Anterior cingulate cortex (tissue), 58 donors: ENCODE measurements at regions not wholly inside any gene's neighbourhood (a gene's known extent, or its start where the extent isn't known, plus 50 kb on each side); places are given as distances from the start of the nearest gene placed in this dataset.

Source experiments
- DNase-seq, 58 donors: peaks; one replicate each; lab custom pipeline; 2025; lab: John Stamatoyannopoulos, UW

DNA sequence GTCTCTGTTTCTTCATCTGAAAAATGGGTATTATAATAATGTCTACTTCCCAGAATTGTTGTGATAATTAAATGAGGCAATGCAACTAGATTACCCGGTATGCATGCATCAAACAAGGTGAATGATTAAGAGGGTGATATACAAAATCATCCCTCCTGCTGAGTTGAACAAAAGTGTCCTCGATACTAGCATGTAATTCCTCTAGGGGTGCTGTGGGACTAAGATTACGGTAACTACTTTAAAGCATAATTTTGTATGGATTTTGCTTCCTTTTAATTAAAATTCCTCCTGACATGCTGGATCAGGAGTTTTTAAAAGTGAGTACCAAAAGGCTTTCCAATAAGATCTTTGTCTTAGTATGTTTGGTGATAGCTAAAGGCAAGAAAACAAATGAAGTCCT lies 98.7 kb upstream of the PRMT6 start:
- no peak for DNase-seq

DNA sequence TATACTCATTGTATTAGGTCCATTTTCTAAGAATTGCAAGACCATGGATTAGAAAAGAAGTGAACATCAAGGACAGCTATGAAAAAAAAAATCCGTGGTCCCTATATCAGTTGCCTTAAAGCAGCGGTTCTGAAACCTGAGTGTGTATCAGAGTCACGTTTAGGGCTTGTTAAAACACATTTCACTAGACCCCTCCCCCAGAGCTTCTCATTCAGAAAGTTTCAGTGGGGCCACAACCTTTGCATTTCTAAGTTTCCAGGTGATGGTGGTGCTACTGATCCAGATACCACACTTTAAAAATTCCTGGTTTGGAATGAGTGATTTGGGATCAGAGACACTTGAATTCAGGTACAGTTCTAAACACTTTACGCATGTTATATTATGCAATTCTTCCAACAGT lies 96.1 kb upstream of the PRMT6 start:
- no peak for DNase-seq

DNA sequence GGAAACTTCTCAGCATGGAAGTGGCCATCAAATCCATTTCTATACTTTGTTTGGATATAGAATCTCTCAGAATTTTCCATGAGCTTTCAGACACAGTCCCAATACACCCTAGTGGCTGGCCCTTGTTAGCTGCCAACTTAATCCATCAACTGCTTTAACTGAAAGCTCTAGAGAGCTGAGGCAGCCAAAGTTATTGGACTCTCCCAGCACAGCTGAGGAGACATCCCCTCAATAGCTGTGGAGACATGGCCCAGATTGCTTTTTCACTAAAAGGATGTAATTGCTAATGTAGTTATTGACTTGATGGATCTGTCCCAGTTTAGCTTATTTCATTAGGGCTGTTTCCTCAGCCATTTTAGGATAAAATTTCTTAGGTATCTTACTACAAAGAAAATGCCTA lies 94.8 kb upstream of the PRMT6 start:
- DNase-seq, result no peak

GRCh38 chr1:106962591-106962990 lies 93.9 kb upstream of the PRMT6 start:
- no peak for DNase-seq

- peak in 1 of 58 donors; percentile 1 for DNase-seq
Observed at GRCh38 chr1:106964495-106964894, 92.0 kb upstream of the PRMT6 start.

GRCh38 chr1:106968644-106969043 lies 87.8 kb upstream of the PRMT6 start:
- no peak for DNase-seq

- DNase-seq, result no peak
Observed at GRCh38 chr1:106969731-106970130, 86.7 kb upstream of the PRMT6 start.

GRCh38 chr1:106972074-106972473 lies 84.4 kb upstream of the PRMT6 start:
- no peak for DNase-seq

GRCh38 chr1:106975944-106976343 lies 80.5 kb upstream of the PRMT6 start:
- DNase-seq, result no peak

DNA sequence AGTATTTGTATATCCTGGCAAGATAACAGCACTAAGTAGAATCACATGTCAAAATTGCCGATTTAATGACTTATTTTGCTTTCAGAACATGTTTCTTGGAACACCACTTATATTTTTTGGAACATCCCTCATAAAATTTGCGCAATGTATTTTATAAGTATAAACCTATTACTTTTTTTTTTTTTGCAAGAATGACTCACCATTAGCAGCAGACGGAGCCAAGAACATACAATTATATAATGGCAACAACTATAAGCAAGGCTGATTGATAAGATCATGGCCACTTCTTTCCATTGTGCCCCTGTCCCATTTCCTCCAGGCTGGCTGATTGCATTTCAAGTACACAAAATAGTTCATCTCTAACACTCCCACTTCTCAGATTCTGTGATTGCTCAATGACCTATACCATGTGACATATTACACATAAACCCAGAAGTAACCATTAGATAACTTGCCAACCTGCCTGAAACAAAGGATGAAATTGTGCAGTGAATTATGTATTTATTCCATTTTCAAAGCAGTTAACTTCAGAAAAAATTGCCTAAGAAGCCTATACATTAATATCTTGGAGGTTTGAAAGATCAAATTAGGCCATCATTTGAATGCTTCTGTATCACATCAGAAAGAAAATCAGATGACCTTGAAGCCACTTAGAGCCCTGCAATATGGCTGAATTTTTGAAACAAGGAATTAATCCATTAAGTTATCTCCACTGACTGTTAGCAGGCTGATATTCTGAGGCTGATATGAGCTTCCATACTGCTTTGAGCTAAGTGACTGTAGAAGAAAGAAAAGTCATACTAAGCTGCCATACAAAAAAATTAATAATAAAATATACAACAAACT lies 77.8 kb upstream of the PRMT6 start:
- no peak for DNase-seq

DNA sequence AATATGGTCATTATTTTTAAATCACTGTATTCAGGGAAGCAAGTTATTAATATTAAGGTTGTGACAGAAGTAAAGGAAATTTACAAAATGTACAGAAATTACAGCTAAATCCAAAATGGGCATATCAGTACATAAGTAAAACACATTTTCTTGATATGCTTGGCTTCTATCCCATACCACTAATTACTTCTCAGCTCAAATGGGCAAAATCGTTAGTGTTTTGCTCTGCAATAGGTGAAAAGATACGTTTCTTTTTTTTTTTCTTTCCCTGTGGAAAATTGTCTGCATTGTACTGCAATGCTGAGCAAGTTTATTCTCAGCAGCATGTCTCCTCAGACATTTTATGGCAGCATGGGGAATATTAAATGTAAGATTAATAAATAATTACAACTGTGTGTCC lies 77.1 kb upstream of the PRMT6 start:
- DNase-seq, result no peak

- no peak for DNase-seq
Observed at GRCh38 chr1:106980121-106980520, 76.4 kb upstream of the PRMT6 start.

GRCh38 chr1:106984801-106985200 lies 71.7 kb upstream of the PRMT6 start:
- DNase-seq, result no peak

GRCh38 chr1:106986603-106987002 lies 69.9 kb upstream of the PRMT6 start:
- DNase-seq, result no peak

GRCh38 chr1:106995970-106996369 lies 60.5 kb upstream of the PRMT6 start:
- no peak for DNase-seq

- no peak for DNase-seq
Observed at GRCh38 chr1:106998431-106999002, 58.0 kb upstream of the PRMT6 start.

DNA sequence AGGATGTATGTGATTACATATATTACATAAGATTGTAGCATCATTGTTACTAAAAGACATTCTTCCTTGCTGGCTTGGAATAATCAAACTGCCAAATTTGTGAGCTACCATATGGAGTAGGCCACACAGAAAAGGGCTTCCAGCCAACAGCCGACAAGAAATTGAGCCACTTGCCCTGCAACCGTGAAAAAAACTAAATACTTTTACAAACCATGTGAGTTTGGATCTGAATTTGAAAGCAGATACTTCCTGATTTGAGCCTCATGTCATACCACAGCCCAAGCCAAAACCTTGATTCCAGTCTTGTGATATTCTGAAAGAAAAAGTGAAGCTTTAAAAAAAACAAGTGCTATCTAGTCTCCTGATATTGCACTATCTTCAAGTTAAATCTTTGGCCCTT lies 55.6 kb upstream of the PRMT6 start:
- DNase-seq, result no peak

- no peak for DNase-seq
Observed at GRCh38 chr1:107003972-107004371, 52.5 kb upstream of the PRMT6 start.

DNA sequence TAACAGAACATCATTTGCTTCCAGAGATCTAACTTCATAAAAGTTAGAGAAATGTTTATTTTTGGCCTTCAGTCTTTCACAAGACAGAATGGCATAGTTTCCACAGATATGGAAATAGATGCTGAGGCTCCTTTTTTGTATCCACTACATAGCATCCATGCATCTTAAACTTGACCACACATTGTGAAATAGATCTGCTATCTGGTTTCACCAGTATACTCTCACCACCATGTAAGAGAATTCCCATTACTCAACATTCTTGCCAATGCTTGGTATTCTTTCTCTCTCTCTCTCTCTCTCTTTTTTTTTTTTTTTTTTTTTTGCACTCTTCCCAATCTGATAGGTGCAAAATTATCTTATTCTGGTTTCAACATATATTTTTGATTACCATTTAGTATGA lies 52.1 kb upstream of the PRMT6 start:
- DNase-seq, result no peak
